ENCODE measurements at regions not wholly inside any gene's neighbourhood (a gene's known extent, or its start where the extent isn't known, plus 50 kb on each side); places are given as distances from the start of the nearest gene placed in this dataset.
"Not testable (repeated sequence)": the region's sequence is repeated elsewhere in the genome, so short reads cannot be mapped to it uniquely, and the experiment has no call there.

- DNase-seq; intact Hi-C loops (cut with DNase I): not testable (repeated sequence)
Observed at GRCh38 chr9:66819510-66819909, 81.0 kb upstream of the ZNF658 start.

- intact Hi-C loops (cut with DNase I); DNase-seq: not testable (repeated sequence)
Observed at GRCh38 chr9:66820014-66820660, 80.4 kb upstream of the ZNF658 start.

GRCh38 chr9:66824169-66824568 lies 76.4 kb upstream of the ZNF658 start:
- DNase-seq; intact Hi-C loops (cut with DNase I): not testable (repeated sequence)

GRCh38 chr9:66829853-66830252 lies 70.7 kb upstream of the ZNF658 start:
- intact Hi-C loops (cut with DNase I); DNase-seq: not testable (repeated sequence)

GRCh38 chr9:66830777-66831497 lies 69.6 kb upstream of the ZNF658 start:
- intact Hi-C loops (cut with DNase I); DNase-seq: not testable (repeated sequence)

DNA sequence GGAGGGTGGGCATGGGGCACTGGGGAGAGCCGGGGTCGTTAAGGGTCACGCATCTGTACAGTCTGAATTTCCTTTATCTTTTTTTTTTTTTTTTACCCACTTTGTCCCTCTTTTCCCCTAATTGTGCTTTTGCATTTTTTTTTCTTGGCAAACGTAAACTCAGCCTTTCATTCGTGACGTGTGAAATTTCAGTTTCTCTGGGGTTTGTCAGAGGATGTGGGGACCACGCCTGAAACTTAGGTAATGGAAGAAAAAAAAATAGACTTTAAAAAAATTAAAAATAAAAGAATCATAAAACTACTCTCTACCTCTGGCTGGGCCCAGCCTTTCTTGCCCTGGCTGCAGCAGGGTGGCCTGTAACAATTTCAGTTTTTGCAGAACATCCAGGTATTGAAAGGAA lies 68.3 kb upstream of the ZNF658 start:
- DNase-seq; intact Hi-C loops (cut with DNase I): not testable (repeated sequence)

GRCh38 chr9:66837242-66837937 lies 63.1 kb upstream of the ZNF658 start:
- DNase-seq; intact Hi-C loops (cut with DNase I): not testable (repeated sequence)

Data from head of caudate nucleus (tissue), 42 donors.